ENCODE measurements at regions not wholly inside any gene's neighbourhood (a gene's known extent, or its start where the extent isn't known, plus 50 kb on each side); places are given as distances from the start of the nearest gene placed in this dataset.
"Not testable (repeated sequence)": the region's sequence is repeated elsewhere in the genome, so short reads cannot be mapped to it uniquely, and the experiment has no call there.

DNA sequence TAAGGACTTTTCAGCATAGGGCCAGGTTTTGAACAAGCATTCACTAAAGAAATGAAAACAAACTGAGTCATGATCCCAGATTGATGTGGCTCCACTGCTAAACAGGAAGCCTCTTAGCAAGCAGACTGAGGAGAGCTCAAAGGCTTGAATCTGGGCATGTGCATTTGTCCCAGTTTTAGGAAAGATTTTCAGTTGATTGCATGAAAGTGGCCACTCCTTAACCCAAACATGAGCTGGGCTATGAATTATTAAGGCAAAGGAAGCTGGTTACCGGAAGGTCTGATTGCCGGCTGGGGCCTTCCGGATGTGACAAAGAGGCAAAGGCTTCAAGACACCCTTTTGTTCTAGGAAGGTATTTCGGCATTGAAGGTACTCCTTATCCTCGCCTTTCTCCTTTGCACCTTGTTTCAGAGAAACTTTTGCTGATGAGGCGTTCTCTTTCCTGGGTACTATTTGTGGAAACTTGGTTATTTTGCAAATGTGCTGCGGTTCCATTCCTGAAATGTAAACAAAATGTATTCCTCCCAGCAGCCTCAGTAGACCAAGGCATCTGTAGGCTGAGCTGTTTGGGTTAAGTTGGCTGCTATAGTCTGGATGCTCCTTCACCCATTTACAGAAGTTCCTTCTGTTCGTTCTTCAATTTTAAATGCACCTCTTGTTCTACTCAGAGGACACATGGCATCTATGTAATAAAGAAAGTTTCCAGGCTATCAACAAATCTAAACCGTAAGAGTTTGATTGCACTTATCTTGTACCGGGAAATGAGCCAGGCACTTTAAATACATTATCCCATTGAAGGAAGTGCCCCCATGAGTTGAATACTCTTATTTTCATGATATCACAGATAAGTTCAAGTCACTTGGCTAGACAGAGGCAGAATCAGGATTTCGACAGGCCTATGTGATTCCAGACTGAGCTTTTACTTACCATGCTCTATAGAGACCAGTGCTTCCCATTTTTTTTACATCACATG lies 115.6 kb upstream of the METAP2 start:
- no peak for DNase-seq (ENCODE audit: extremely low read depth, low read depth)

DNA sequence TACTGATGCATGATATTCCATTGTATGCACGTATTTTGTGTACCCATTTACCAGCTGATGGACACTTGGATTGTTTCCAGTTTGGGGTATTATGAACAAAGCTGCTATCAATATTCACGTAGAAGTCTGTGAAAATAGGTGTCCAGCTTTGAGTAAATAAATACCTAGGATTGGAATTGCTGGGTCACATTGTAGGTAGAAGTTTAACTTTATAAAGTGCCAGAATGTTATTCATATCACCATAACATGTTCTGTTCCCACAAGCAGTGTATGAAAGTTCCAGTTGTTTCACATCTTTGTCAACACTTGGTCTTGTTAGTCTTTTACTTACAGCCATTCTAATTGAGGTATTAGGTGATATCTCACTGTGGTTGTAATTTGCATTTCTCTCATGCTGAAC lies 108.0 kb upstream of the METAP2 start:
- no peak for DNase-seq (ENCODE audit: extremely low read depth, low read depth)

DNA sequence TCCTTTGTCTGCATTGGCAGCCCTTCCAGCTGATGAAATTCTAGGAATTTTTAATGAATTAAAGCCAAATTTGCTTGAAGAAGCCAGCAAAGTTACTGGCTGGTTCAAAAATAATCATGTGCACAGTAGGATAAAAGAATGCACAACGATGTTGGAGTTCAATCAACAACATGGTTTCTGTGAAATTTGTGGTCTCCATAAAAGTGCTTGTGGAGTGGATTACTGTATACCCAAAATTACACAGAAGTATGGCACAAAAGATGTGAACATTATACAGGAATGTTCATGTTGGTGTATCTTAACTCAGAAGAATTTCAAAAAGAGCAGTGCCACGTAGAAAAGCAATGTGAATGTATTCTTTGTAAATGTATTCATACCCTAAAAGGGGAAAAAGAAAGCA lies 105.0 kb upstream of the METAP2 start:
- no peak for DNase-seq (ENCODE audit: extremely low read depth, low read depth)

DNA sequence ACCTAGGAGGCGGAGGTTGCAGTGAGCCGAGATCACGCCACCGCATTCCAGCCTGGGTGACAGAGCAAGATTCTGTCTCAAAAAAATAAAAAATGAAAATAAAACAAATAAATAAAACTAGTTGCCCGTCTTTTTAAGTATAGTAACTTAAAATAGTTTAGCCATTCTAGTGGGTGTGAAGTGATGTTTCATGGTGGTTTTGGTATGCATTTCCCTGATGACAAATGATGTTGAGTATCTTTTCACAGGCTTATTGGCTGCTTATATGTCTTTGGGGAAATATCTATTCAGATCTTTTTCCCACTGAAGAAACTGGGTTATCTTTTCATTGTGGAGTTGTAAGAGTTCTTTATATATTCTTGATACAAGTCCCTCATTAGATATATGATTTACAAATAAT lies 102.4 kb upstream of the METAP2 start:
- DNase-seq (ENCODE audit: extremely low read depth, low read depth) = no peak

DNA sequence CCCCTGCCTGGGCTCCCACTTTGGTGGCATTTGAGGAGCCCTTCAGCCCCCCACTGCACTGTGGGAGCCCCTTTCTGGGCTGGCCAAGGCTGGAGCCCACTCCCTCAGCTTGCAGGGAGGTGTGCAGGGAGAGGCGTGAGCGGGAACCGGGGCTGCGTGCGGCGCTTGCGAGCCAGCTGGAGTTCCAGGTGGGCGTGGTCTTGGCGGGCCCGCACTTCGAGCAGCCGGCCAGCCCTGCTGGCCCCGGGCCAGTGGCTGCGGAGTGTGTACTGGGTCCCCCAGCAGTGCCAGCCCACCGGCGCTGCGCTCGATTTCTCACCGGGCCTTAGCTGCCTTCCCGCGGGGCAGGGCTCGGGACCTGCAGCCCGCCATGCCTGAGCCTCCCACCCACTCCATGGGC lies 94.5 kb upstream of the METAP2 start:
- DNase-seq (ENCODE audit: extremely low read depth, low read depth) = not testable (repeated sequence)

DNA sequence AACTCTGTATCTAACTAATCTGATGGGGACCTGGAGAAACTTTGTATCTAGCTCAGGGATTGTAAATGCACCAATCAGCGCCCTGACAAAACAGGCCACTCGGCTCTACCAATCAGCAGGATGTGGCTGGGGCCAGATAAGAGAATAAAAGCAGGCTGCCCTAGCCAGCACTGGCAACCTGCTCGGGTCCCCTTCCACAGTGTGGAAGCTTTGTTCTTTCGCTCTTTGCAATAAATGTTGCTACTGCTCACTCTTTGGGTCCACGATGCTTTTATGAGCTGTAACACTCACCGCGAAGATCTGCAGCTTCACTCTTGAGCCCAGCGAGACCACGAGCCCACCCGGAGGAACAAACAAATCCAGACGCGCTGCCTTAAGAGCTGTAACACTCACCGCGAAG lies 93.6 kb upstream of the METAP2 start:
- DNase-seq (ENCODE audit: extremely low read depth, low read depth) = not testable (repeated sequence)

DNA sequence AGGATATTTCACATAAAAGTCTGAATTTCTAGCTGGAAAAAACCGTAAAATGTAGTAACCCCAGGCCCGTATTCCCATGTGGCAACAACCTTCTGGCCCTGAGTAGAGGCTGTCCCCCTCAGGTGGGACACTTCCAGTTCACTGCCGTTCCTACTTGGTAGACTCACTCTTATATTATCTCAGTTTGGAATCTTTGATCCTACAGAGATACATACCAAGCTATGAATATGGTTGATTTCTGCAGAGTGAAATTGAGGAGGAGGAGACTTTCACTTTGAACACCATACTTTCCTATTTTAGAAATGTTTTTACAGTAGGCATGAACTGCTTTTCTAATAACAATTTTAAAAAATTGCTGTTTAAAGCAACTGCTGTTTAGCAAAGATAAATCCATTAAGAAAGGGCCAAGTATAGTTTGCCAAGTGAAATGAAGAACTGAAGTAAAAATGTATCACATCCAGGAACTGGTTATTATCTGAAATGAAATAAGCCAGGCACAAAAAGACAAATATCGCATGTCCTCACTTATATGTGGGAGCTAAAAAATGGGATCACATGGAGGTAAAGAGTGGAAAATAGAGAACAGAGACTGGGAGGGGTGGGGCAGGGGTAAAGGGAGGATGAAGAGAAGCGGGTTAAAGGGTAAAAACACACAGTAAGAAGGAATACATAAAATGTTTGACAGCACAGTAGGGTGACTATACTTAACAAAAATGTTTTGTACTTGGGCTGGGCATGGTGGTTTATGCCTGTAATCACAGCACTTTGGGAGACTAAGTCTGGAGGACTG lies 92.8 kb upstream of the METAP2 start:
- no peak for DNase-seq (ENCODE audit: extremely low read depth, low read depth)

DNA sequence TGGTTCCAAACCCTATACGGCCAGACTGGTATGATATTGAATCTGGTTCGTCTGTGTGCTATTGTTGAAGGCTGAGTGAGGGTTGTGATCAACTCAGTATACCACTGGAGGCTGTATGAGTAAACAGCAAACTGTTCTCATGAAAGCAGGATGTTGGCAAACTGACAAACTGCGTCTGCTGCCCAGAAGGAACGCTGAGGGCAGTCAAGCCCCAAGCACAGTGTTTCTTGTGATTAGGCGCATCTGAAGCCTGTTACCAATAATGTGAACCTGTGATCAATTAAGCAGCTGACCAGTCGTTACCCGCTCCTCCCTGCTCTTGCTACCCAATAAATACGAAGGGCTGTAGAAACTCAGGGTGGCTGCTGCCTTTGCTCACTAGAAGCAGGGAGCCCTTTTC lies 90.0 kb upstream of the METAP2 start:
- not testable (repeated sequence) for DNase-seq (ENCODE audit: extremely low read depth, low read depth)

DNA sequence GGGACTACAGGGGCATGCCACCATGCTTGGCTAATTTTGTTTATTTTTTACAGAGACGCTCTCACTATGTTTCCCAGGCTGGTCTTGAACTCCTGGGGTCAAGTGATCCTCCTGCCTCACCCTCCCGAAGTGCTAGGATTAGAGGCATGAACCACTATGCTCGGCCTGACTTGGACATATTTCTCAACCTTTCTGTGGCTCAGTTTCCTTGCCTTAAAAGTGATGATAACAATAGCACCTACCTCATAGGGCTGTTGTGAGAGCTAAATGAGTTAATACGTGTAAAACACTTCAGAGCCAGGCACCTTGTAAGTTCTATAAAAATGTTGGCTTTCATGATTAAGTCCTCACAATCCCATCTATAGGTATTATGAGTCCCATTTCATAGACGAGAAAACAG lies 89.2 kb upstream of the METAP2 start:
- DNase-seq (ENCODE audit: extremely low read depth, low read depth) = no peak

DNA sequence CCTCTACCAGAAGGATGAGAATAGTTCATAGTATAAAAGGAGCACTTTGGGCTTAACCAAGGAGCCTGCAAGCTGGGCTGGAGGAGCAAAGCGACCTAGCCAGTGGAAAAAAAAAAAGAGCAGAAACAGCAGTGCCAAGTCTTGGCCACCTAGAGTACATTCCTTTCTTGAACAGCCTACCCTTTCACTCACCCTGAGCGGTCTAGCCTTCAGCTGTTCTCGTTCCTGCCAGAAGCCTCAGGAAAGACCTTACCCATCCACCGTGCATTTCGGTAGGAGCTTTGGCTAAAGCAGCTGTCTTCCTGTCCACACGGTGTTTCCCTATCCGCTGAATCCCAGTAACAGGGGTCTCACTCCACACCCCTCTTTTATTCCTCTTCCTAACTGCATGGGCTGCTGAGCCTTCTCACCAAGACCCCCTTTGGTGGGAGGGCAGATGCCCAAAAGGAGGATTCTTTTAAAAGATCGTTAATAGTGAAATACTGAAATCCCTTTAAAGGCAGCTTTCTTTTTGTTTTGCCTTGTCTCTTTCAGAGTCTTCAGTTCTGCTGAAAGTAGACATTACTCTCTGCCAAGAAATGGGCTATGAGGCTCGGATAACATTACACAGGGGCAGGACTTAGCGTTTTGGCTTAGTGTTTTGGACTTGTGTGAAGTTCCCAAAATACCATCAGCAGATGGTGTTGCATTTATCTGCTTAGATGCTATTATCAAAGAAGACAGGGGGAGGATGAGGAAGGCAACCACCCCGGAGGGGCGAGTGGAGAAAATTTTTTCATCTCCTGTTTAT lies 88.5 kb upstream of the METAP2 start:
- DNase-seq (ENCODE audit: extremely low read depth, low read depth) = no peak

DNA sequence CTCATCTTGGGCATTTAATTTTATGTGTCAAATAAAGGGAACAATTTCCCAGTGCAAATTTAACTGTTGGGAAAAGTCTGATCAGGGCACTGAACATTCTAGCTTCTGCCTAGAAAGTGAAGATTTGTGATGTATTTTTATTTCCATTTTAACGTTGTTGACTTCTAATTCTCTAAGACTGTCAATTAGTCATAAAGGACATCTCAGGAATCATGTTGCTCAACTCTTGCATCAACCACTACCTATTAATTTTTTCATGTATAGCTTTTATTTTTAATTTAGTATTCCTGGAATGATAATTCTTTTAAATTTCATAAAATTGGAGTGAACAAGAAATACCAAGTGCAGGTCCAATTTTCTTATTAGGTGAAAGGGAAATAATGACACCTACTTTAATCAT lies 87.9 kb upstream of the METAP2 start:
- DNase-seq (ENCODE audit: extremely low read depth, low read depth) = no peak

DNA sequence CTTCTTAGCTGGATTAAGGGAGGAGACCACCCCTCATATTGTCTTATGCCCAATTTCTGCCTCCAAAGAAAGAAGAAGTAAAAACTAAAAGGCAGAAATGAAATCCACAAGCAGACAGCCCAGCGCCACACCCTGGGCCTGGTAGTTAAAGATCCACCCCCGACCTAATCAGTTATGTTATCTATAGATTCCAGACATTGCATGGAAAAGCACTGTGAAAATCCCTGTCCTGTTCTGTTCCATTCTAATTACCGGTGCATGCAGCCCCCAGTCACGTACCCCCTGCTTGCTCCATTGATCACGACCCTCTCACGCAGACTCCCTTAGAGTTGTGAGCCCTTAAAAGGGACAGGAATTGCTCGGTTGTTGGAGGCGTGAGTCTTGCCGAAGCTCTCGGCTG lies 85.7 kb upstream of the METAP2 start:
- DNase-seq (ENCODE audit: extremely low read depth, low read depth) = not testable (repeated sequence)

DNA sequence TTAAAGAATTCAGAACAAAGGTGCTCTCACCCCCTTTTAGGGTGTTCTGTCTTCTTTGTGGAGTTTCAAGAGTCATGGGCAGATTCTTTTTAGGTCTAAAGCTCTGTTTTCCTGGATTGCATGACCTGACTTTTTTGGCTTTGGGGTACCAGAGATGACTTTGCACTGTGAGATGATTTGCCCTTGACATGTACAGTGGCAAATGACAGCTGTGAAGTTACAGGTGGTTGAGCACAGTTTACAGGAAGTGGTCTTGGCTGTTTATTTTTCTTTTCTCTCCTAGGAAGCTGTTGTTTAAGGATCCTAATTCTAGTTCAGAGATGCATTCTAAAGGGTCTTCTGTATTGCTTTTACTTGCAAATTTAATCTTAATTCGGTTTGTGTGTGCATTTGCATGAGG lies 83.8 kb upstream of the METAP2 start:
- no peak for DNase-seq (ENCODE audit: extremely low read depth, low read depth)

DNA sequence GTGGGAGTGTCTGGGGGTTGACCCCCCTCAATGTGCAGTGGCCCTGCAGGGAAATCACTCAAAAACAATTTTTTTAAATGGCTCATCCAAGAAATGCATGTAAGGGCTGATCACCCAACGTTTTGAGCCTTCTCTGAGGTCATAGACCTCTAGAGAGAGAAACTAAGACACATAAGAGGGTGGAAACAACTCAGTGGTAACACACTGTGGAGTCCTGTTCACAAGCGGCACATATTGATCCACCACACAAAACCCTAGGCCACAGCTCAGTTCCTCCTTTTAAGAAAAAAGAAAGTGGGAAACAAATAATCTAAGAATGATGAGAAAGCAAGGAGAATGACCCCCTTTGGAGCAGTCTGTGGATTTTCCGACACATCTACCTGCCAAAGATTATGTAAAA lies 83.0 kb upstream of the METAP2 start:
- DNase-seq (ENCODE audit: extremely low read depth, low read depth) = no peak

DNA sequence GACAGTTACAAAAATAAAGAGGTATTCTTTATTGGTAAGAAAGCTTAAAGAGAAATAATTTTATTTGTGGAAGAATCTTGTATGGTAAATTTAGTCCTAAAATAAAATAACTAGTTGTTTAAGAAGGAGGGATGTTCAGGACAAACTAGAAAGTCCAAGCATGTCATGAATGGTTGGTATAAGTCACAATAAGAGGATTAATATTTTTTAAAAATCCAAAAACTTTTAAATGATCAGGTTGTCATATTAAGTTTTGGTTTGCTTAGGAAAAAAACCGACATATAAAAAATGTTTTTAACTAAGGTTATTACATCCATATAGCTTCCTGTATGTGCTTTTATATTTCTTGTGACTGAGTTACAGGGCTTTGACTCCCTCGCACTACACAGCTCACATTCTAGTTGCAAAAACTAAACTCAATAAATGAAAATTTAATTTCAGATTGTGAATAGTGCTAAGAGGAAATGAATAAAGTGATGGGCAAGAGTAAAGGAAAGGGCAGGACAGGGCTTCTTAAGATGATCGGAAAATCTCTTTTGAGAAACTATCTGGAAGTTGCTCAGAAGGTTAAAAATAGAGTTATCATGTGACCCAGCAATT lies 80.7 kb upstream of the METAP2 start:
- no peak for DNase-seq (ENCODE audit: extremely low read depth, low read depth)

DNA sequence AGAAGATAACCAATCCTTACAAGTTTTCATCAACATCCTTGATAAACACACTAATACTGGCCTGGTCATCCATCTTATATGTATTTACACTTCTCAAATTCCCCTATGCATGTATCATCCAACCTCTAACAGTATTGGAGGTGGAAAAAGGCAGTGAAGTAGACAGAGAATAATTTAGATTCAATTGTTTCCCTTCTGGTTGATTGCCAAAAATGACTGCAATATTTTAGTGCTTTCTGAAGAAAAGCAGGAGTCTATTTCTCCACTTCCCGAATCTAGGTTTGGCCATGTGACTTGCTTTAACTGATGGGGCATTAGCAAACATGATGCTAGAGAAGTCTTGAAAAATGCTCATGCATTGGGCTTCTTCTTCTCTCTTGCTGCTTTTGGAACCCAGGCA lies 78.3 kb upstream of the METAP2 start:
- no peak for DNase-seq (ENCODE audit: extremely low read depth, low read depth)

DNA sequence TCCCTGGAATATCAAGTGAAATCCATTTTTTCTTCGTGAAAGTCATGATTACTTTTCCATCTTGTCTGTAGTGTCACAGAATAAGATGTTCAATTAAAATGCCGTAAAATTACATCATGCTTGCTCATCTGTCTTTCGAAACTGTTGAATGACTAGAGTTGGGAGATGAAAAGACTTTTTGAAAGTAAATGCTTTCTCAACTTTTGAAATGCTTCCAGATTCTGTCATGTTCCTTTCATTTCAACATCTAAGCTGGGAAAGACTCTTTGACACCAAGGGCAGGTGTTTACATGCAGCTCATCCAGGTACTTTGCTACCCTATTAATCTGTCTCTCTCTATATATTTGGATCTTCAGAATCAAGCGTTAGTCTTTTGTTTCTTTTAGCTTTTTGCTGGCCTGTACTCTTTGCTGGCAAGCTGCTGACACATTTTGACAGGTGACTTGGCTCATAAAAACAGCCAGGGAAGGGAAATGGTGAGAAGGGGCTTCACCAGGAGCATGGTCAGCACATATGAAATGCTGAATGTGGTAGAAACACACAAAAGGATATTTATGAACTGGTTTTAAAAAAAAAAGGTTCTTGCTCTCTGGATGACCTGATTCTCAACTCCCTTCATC lies 77.0 kb upstream of the METAP2 start:
- peak; percentile 4 for DNase-seq (ENCODE audit: extremely low read depth, low read depth)

DNA sequence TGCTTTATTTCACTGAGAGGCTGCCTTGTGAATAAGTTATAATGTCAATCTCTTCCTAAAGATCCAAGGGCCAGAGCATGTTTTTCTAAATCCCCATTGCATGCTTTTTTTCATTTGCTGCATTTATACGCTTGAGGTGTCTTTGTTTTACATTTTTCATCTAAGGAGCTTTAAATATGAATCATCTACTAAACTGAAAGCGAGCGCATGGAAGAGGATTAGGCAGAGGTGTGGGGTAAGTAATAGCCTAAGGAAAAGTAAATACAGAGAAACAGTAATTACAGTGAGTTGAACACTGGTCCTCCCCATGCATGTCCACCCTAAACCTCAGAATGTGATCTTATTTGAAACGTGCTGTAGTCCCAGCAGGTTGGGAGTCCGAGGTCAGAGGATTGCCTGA lies 76.4 kb upstream of the METAP2 start:
- no peak for DNase-seq (ENCODE audit: extremely low read depth, low read depth)

DNA sequence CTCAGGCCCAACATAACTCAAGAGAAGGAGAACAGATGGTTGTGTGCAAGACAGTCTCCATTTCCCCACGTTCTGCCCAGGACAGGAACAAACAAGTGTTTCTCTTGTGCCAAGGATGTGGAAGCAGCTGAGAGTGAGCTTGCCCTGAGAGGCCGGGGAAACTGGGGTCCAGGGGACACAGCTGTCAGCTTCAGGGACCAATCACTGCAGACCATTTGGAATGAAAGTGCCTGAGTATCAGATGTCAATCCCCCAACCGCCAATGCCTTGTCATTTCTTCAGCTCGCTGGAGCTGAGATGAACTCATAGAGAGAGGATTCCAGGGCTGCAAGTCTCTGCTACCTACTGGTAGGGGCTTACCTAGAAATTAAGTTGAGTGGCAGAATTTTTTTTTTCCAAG lies 71.9 kb upstream of the METAP2 start:
- no peak for DNase-seq (ENCODE audit: extremely low read depth, low read depth)

DNA sequence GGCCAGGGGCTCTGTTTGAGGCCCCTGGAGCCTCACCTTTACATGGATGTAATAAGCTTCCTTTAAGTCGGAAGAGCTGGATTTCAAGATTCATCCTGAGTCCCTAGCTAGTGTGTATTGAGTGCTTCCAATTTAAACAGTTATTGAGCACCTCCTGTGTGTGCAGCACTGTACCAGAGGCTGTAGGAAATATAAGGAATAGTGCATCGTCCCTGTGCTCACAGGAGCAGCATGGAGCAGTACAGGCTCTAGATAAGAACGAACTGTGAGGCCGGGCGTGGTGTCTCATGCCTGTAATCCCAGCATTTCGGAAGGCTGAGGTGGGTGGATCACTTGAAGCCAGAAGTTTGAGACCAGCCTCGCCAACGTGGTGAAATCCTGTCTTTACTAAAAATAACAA lies 65.8 kb upstream of the METAP2 start:
- no peak for DNase-seq (ENCODE audit: extremely low read depth, low read depth)
